ENCODE measurements at regions not wholly inside any gene's neighbourhood (a gene's known extent, or its start where the extent isn't known, plus 50 kb on each side); places are given as distances from the start of the nearest gene placed in this dataset.

DNA sequence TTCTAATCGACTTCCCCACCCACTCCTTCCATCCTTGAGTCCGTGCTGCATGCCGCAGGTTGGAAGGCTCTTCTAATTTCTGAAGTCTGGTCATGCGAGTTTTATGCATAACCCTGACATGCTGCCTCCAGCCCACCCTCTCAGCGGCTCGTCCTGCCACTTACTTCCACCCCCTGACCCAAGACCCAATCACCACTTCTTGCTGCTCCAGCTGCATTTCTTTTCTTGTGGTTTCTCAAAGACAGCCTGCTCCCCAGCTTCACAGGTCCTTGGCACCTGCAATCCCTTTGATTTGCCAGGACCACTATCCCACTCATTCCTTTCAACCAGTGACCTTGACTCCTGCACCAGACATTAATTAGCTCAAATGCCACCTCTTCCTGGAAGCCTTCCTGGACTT, 486.7 kb downstream of the VRK1 start:
- Histone ChIP-seq H3K27me3 (ENCODE audit: insufficient read depth) (no peaks in the 10 kb centered on the region), H3K79me2 (ENCODE audit: insufficient read depth) (no peaks in the 10 kb centered on the region), H3K4me2 (peak overlapping the region; percentile 44; the same call in 1 of the 2 replicates), H3K9ac (no peak overlapping the region), H3K9me2 (no peaks in the 10 kb centered on the region), H3K4me1 (ENCODE audit: control insufficient read depth in 1 of 2, insufficient read depth in 2 of 2, low read depth in 1 of 2, low read length in 1 of 2) (no peaks in the 10 kb centered on the region), H3K36me3 (replicated peaks in 1 of 2; ENCODE audit: control insufficient read depth in 1 of 2, insufficient read depth in 2 of 2, low read length in 1 of 2) (no peaks in the 10 kb centered on the region), H2AFZ (ENCODE audit: low read depth) (no peak overlapping the region), H3K9me3 (no peaks in the 10 kb centered on the region), H3F3A (replicated peaks; ENCODE audit: insufficient read depth) (no peaks in the 10 kb centered on the region), H3K4me3 (ENCODE audit: low read depth in 2 of 2, low read length in 1 of 2) (no peak overlapping the region), H4K20me1 (ENCODE audit: insufficient read depth) (no peaks in the 10 kb centered on the region), H3K27ac (ENCODE audit: low read depth in 2 of 2, low read length in 1 of 2) (no peak overlapping the region)
- DNase-seq, result no peak
- TF ChIP-seq, protein P1, sequence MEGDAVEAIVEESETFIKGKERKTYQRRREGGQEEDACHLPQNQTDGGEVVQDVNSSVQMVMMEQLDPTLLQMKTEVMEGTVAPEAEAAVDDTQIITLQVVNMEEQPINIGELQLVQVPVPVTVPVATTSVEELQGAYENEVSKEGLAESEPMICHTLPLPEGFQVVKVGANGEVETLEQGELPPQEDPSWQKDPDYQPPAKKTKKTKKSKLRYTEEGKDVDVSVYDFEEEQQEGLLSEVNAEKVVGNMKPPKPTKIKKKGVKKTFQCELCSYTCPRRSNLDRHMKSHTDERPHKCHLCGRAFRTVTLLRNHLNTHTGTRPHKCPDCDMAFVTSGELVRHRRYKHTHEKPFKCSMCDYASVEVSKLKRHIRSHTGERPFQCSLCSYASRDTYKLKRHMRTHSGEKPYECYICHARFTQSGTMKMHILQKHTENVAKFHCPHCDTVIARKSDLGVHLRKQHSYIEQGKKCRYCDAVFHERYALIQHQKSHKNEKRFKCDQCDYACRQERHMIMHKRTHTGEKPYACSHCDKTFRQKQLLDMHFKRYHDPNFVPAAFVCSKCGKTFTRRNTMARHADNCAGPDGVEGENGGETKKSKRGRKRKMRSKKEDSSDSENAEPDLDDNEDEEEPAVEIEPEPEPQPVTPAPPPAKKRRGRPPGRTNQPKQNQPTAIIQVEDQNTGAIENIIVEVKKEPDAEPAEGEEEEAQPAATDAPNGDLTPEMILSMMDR (IDR thresholded peaks at IDR 0.05), result no peak
- no peak for TF ChIP-seq RCOR1 (IDR thresholded peaks at IDR 0.05; ENCODE audit: low read length)
- TF ChIP-seq, protein P2, sequence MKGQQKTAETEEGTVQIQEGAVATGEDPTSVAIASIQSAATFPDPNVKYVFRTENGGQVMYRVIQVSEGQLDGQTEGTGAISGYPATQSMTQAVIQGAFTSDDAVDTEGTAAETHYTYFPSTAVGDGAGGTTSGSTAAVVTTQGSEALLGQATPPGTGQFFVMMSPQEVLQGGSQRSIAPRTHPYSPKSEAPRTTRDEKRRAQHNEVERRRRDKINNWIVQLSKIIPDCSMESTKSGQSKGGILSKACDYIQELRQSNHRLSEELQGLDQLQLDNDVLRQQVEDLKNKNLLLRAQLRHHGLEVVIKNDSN (IDR thresholded peaks at IDR 0.05; ENCODE audit: borderline replicate concordance, low read depth), result no peak
- TF ChIP-seq FOSL2 (IDR thresholded peaks at IDR 0.05; ENCODE audit: borderline replicate concordance, low read depth), result no peak
- TF ChIP-seq TAF1 (IDR thresholded peaks at IDR 0.05; ENCODE audit: borderline replicate concordance, low read depth, low read length), result no peak
- no peak for TF ChIP-seq JUND (IDR thresholded peaks at IDR 0.05)
- no peak for TF ChIP-seq GATA2 (CRISPR knock-in tag; IDR thresholded peaks at IDR 0.05)
- TF ChIP-seq SMC3 (IDR thresholded peaks at IDR 0.05; ENCODE audit: low read depth, low read length), result no peak
- no peak for TF ChIP-seq RFX5 (IDR thresholded peaks at IDR 0.05; ENCODE audit: low read length)
- TF ChIP-seq, protein P3, sequence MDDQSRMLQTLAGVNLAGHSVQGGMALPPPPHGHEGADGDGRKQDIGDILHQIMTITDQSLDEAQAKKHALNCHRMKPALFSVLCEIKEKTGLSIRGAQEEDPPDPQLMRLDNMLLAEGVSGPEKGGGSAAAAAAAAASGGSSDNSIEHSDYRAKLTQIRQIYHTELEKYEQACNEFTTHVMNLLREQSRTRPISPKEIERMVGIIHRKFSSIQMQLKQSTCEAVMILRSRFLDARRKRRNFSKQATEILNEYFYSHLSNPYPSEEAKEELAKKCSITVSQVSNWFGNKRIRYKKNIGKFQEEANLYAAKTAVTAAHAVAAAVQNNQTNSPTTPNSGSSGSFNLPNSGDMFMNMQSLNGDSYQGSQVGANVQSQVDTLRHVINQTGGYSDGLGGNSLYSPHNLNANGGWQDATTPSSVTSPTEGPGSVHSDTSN (IDR thresholded peaks at IDR 0.05), result no peak
- CTCF ChIA-PET, result no interaction called here
- WGBS (ENCODE audit: low lambda C conversion rate), result 7% methylated on average over 6 of the region's 6 CpGs
- POLR2A ChIA-PET, result no interaction called here

DNA sequence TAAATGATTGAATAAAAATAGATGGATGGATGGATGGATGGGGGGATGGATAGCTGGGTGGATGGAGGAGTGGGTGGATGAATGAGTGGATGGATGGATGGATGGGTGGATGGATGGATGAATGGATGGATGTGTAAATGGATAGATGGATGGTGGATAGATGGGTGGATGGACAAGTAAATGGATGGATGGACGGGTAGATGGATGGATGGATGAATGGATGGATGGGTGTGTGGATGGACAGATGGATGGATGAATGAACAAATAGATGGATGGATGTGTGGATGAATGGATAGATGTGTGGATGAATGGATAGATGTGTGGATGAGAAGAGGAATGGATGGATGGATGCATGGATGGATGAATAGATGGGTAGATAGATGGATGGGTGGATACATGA, 490.8 kb downstream of the VRK1 start:
- Histone ChIP-seq H3K9me2 (no peaks in the 10 kb centered on the region), H3F3A (replicated peaks; ENCODE audit: insufficient read depth) (no peaks in the 10 kb centered on the region), H3K27ac (ENCODE audit: low read depth in 2 of 2, low read length in 1 of 2) (no peak overlapping the region), H3K4me1 (ENCODE audit: control insufficient read depth in 1 of 2, insufficient read depth in 2 of 2, low read depth in 1 of 2, low read length in 1 of 2) (no peaks in the 10 kb centered on the region), H3K4me2 (no peak overlapping the region), H2AFZ (ENCODE audit: low read depth) (no peak overlapping the region), H3K4me3 (ENCODE audit: low read depth in 2 of 2, low read length in 1 of 2) (no peak overlapping the region), H3K9ac (no peak overlapping the region), H4K20me1 (ENCODE audit: insufficient read depth) (no peaks in the 10 kb centered on the region), H3K27me3 (ENCODE audit: insufficient read depth) (no peaks in the 10 kb centered on the region), H3K9me3 (no peaks in the 10 kb centered on the region), H3K79me2 (ENCODE audit: insufficient read depth) (no peaks in the 10 kb centered on the region), H3K36me3 (replicated peaks in 1 of 2; ENCODE audit: control insufficient read depth in 1 of 2, insufficient read depth in 2 of 2, low read length in 1 of 2) (no peaks in the 10 kb centered on the region)
- ChIA-PET POLR2A (no interaction called here), CTCF (no interaction called here)
- TF ChIP-seq, protein P2 (IDR thresholded peaks at IDR 0.05; ENCODE audit: borderline replicate concordance, low read depth), result no peak
- DNase-seq, result no peak
- whole genome bisulfite sequencing (ENCODE audit: low lambda C conversion rate), result 0% methylated on average over 1 of the region's 1 CpG

All from SK-N-SH (cell line).